ENCODE measurements at regions not wholly inside any gene's neighbourhood (a gene's known extent, or its start where the extent isn't known, plus 50 kb on each side); places are given as distances from the start of the nearest gene placed in this dataset.

GRCh38 chr6:144723431-144723830 is 438.3 kb downstream of the UTRN start:
- no peak for DNase-seq (ENCODE audit: low spot score)

GRCh38 chr6:144724818-144725217 is 439.7 kb downstream of the UTRN start:
- DNase-seq (ENCODE audit: low spot score): no peak

DNA sequence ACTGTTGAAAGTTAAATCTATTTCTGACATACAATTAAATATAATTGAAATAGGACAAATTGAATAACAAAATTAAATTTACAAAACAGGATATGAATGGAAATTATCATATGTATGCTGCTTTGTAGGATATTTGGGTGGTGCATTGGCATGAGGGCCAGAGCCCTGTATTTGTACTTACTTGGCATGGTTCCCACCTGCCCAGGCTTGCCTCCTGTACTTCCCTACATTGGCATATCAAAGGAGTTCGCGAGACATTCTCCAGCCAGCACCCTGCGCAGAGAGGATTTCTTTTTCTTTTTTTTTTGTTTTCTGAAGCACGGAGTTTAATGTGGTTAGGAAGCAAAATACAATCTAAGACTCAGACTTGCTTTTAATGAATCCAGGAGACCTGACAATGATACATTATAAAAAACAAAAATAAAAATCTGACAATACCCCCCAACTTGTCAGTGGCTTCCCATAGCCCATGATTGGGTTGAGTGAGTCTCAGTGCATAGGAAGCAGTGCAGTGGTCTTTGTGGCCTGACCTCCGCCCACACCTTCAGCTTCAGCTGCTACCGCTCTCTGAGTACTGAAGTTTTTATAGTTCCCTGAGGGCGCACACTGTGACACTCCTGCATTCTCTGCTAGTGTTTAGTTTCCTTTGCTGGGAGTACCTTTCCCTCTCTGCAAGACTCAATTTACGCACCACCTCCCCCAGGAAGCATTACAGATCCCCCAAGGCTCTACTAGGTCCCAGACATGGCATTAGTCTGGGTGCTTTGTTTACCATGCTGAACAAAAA is 440.8 kb downstream of the UTRN start:
- peak; percentile 30 for DNase-seq (ENCODE audit: low spot score)

GRCh38 chr6:144728804-144729203 is 443.7 kb downstream of the UTRN start:
- no peak for DNase-seq (ENCODE audit: low spot score)

DNA sequence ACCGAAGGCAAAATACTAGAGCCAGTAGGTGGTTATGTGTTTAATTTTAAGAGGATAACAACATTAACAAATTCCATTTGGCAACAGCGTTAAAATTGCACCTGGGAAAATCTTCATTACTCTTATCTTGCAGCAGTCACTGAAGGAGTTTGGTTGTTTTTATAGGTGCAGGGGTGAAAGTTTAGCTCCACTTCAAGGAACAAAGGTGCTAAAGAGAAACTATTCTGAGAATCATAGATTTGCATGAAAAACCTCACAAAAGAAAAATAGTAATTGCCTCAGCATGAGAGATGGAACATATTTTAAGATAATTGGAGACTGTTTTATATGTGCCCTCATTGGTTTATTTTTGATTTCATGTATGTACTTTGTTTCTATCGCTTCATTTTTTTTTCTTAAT is 444.4 kb downstream of the UTRN start:
- no peak for DNase-seq (ENCODE audit: low spot score)

GRCh38 chr6:144730088-144730645 is 445.0 kb downstream of the UTRN start:
- DNase-seq (ENCODE audit: low spot score): peak; percentile 50

- DNase-seq (ENCODE audit: low spot score): no peak
These were observed 446.1 kb downstream of the UTRN start for GRCh38 chr6:144731229-144731628.

GRCh38 chr6:144736763-144737162 is 451.6 kb downstream of the UTRN start:
- DNase-seq (ENCODE audit: low spot score): no peak

GRCh38 chr6:144737998-144738397 is 452.9 kb downstream of the UTRN start:
- no peak for DNase-seq (ENCODE audit: low spot score)

DNA sequence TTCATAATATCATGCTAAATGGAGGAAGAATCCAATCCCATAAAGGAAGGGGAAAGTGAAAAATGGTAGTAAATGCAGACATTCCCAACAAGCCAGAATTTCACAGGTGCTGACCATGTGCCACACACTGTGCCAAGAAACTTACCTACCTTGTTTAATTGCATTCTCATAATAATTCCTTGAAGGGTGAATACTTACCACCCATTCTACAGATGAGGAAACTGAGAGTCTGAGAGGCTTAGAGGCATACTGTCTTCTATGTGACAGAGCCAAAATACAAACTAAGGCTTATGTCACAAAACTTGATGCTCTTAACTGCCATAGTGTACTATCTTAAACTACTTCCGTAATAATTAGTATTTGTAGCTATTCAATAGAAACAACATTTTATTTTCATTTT is 454.7 kb downstream of the UTRN start:
- DNase-seq (ENCODE audit: low spot score): no peak

DNA sequence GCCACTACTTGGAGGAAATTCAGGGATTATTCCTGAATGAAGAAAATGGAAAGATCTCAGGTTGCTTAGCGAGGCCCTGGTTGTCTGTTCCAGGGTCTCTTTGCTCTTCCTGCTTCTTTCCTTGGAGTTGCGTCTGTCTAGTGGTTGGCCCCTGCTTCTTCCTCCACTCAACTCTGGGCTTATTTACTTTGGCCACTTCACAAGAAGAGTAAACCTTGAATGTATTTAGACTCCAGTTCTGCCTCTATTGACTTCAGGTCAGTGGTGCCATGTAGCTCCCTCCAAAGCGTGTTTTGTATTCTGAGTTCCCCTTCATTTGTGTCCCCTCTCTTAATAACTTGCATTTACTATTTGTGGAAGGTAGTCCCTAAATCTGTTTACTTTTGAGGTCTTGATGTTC is 456.5 kb downstream of the UTRN start:
- DNase-seq (ENCODE audit: low spot score): no peak

- no peak for DNase-seq (ENCODE audit: low spot score)
These were observed 457.6 kb downstream of the UTRN start for GRCh38 chr6:144742779-144743178.

DNA sequence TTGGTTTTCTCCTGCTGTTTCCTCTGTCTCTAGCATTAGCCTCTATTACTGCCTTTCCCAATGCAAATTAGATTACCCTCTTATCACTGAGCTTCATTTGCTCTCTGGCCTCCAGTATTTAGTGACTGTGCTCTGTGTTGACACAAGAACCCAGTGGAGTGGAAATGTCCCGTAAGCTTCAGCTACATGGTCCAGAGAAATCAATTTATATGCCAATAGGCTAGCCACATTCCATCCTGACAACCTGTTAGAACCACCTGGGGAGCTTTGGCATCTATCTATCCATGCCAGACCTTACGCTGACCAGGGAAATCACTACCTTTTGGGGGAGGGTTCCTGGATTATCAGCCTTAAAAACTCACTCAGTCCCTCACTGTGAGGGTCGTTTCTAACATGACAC is 459.6 kb downstream of the UTRN start:
- no peak for DNase-seq (ENCODE audit: low spot score)

- no peak for DNase-seq (ENCODE audit: low spot score)
These were observed 460.3 kb downstream of the UTRN start for GRCh38 chr6:144745439-144745838.

DNA sequence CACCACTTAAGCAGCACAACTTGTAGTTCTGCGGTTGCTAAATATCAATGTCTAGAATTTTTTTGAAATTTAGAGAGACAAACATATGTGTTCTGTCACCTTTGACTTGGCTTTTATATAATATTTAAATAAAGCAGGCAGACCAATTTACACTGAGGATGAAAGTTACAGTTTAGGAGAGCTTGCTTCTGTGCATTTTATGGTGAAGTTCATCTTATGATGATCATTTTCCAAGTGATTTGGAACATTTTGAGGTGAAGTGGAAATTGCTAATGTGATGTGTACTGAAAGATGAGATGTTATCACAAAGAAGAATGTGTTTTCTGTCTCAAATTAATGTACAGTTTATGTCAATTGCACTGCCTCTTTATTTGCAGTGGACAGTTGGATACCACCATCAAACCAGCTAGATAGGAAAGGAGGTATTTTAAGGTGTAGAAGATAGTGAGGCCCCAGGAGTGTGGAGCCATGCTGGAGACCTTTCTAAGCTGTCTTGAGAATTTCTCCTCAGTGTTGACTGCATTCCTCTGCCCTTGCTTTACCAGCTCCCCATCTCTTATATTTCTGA is 461.9 kb downstream of the UTRN start:
- DNase-seq (ENCODE audit: low spot score): no peak

- DNase-seq (ENCODE audit: low spot score): no peak
These were observed 464.1 kb downstream of the UTRN start for GRCh38 chr6:144749263-144749662.

- DNase-seq (ENCODE audit: low spot score): no peak
These were observed 468.0 kb downstream of the UTRN start for GRCh38 chr6:144753023-144753705.

- no peak for DNase-seq (ENCODE audit: low spot score)
These were observed 471.3 kb downstream of the UTRN start for GRCh38 chr6:144756469-144756868.

DNA sequence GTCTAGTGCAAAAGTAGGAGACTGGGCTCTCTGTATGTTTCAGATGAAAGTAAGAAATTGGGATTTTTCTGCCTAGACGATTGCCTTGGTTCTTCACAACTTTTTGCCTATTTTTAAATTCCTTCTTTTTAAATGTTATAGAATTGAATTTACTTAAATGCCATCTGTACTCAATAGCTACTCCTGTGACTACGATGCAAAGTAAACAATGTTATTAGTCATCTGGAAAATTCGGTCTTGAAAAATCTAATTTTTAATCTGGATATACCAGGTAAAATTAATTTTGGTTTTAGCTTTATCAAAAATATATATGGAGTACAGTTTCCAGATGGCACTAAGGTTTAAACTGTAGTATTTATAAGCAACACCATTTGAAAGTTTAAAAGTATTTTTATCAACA is 472.2 kb downstream of the UTRN start:
- DNase-seq (ENCODE audit: low spot score): no peak

DNA sequence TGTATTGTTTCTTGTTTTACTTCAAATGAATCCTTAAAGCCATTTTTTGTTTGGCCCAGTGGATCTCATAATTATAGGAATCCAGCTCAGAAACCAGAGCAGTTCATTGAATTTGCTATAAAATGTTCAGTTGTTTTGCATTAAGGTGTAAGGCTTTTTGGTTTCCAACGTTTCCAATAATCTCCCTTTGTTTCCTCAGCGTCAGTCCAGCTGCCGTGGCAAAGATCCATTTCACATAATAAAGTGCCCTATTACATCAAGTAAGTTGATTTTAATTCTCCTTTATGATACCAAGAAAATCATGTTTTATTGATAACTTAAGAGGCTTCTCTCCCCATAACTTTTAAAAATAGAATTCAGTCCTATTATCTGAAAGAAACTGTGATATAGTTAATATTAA is 472.6 kb downstream of the UTRN start:
- no peak for DNase-seq (ENCODE audit: low spot score)

GRCh38 chr6:144758602-144759001 is 473.5 kb downstream of the UTRN start:
- no peak for DNase-seq (ENCODE audit: low spot score)

DNA sequence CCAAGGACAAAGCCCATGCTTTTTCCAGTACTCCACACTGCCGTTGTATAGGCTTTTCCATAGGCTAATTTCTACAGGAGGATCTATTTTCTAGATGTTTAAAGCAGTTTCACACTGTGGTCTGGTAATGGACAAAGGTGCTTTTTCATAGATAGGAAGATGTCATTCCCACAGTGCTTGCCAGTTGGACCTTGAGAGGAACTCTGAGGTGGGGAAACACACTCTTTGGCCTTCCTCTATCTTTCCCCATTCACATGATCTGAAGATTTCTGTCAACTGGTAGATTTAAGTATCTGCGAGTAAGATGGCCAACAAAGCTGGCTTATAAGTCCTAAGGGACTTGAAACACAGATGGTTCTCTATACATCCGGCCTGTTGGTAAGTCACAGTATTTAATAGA is 477.3 kb downstream of the UTRN start:
- no peak for DNase-seq (ENCODE audit: low spot score)

DNA sequence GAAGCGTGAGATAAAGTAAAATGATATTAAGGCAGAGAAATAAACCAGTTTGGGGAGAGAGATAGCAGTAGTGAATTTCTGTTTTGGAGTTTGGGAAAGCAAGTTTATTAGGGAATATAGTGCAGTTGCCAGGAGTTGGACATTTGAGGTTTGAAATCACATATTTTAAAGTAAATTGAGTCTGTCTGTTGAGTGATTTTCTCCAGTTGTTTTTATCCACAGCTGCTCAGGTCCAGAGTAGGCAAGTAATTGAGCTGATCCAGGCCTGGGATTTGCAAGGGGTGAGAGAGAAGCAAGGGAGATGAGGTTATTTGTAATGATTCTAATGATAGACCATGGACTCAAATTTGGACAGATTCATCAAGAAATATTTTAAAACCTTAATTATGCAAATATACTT is 481.9 kb downstream of the UTRN start:
- DNase-seq (ENCODE audit: low spot score): peak; percentile 84
